AG20443 (cell line): ENCODE measurements at regions not wholly inside any gene's neighbourhood (a gene's known extent, or its start where the extent isn't known, plus 50 kb on each side); places are given as distances from the start of the nearest gene placed in this dataset.
"Not testable (repeated sequence)": the region's sequence is repeated elsewhere in the genome, so short reads cannot be mapped to it uniquely, and the experiment has no call there.

ENCODE experiments used
- DNase-seq: peaks from one replicate; pipeline ENCODE4 v3.0.0; 2012; ENCODE audit warnings: low spot score, mixed read lengths

GRCh38 chr12:38159591-38160317 lies 156.8 kb upstream of the ALG10B start:
- DNase-seq: no peak

- DNase-seq: no peak
Observed at GRCh38 chr12:38160318-38161122, 156.1 kb upstream of the ALG10B start.

DNA sequence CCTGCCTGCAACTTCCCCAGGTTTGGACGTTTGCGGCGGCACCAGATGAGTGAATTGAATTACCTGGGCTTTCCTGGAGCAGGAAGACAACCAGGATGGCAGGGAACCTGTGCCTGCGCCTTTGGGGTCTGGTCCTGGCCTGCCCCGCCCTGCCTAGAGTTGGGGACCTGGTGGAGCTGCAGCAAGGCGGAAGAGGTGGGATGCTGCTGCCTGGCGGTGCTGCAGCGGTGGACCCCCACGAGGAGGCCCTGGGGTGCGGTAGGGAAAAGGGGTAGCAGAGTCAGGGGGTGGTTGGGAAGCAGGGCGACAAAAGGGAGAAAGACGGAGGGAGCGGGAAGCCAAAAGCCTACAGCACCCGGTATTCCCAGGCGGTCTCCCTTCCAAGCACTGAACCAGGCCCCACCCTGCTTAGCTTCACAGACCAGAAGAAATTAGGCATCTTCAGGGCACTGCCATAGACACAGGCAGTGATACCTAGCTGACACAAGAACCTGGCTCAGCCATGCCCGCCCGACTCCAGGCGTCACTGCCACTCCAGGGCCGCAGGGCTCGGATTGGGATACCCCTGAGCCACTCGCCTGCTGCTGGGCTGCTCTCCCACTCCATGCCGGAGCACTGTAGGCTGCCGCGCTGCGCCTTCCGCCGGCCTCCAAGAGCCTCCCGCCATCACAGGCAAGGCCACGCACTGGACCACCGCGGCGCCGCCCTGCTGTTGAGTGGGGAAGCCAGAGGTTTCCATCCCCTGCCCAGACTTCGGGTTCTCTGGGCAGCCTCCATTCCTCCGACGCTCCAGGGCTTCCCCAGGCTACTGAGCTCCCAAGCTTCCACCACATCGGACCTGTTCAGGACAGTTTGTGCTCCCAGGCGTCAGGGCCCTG lies 155.2 kb upstream of the ALG10B start:
- DNase-seq: no peak

DNA sequence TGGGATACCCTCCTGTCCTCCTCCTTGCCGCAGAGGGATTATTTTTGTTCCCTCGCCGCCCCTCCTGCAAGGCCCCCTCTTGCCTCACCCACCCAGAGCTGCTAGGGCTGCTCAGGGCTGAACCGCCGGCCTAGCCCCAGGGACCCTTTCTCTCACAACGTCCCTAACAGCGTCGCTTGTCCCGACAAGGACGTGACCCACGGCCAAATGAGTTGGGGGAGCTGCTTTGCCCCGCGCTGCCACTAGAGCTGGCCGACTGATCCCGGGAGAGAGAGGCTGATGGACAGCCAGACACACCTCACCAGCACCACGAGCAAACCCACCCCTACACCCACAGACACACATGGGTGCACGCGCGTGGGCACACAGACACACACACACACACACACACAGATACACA lies 154.6 kb upstream of the ALG10B start:
- DNase-seq: no peak

DNA sequence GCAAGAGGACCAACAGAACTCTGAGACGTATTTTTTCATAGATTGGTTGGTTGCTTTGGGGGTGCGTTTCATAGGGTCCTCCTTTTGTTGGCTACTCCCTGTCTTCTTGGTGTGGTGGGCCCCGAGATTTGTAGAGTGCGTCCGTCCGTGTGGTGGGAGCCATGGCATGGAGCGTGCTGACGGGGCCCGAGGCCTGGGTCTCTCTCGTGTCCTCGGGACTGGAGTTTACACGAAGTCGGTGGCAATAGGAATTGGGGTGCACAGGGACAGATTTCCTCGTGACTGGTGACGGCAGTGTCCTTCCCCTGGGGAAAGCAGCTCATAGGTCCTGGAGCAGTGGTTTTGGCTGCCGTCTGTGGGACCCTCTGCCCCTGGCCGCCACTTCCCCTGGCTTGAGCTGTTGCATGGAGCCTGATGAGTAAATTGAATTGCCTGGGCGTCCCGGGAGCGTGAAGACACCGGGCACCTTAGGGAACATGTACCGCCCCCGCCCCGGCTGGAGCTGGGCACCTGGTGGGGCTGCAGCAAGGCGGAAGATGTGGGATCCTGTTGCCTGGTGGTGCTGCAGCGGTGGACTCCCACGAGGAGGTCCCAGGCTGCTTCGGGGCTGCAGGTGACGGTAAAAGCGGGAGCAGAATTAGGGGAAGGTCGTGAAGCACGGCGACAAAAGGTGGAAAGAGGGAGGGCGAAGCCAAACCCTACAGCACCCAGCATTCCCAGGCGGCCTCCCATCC lies 153.7 kb upstream of the ALG10B start:
- DNase-seq: no peak

DNA sequence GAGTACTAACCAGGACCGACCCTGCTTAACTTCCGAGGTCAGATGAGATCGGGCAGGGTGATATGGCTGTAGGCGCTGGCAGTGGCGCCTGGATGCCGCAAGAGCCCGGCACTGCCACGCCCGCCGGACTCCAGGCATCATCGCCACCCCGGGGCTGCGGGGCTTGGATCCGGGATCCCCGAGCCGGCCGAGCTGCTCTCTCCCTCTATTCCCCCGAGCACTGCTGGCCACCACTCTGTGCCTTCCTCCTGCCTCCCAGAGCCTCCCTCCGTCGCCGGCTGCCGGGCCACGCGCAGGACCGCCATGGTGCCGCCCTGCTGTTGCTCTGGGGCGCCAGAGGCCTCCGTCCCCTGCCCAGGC lies 153.2 kb upstream of the ALG10B start:
- no peak for DNase-seq

GRCh38 chr12:38166225-38166624 lies 150.3 kb upstream of the ALG10B start:
- no peak for DNase-seq

- no peak for DNase-seq
Observed at GRCh38 chr12:38175538-38175937, 141.0 kb upstream of the ALG10B start.

DNA sequence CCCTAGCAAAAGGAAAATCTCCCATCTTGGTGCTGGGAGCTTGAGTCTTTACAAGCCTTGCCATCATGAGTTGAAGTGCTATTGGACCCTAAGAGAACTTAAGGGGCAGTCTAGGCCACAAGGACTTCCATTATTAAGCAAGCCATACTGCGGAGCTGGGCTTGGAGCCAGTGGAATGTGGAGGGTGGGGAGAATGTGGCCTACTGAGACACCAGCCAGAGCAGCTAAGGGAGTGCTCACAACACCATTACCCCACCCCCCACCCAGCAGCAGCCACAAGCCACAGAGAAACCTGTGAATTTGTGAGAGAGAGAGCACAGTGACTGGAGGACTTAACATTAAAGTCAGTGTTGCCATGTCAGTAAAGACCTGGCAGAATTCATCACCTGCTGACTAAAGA lies 133.0 kb upstream of the ALG10B start:
- not testable (repeated sequence) for DNase-seq

DNA sequence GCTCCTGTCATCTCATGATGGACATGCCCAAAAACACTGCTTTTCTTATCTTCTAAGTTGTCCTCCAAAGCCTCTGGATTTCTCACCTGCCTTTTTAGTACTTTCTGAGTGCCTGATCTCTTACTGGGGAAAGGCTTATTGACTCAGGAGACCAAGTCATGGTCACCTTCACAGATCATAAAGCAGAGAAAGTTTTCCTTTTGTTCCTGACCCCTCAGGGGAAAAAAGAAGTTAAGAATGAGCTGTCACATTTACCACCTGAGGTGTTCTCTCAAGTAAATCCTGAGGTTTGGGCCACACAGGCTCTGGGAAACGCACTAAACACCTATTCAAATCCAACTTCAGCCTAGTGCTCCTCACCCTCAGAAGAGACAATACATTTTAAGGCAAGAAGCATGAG lies 119.3 kb upstream of the ALG10B start:
- DNase-seq: not testable (repeated sequence)

GRCh38 chr12:38201461-38202276 lies 114.9 kb upstream of the ALG10B start:
- DNase-seq: no peak

- DNase-seq: no peak
Observed at GRCh38 chr12:38204831-38205230, 111.7 kb upstream of the ALG10B start.

DNA sequence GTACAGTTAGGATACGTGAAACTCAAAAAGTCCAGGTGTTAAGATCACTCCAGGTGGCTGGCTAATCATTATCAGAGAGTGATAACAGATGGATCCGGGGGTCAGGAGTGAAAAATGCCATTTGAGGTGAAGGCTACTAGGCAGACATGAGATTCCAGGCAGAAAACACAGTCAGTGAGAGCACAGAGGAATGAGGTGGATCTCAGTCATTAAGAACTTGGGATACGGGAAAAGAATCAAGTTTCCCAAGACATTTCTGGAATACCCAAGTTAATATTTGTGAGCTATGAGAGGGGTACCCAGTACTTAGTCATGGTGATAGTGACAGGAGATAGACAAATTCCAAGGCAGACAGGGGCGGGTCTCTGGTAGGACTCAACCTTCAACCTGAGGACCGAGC lies 94.6 kb upstream of the ALG10B start:
- DNase-seq: no peak

- DNase-seq: not testable (repeated sequence)
Observed at GRCh38 chr12:38238328-38238727, 78.2 kb upstream of the ALG10B start.

GRCh38 chr12:38253778-38254177 lies 62.8 kb upstream of the ALG10B start:
- no peak for DNase-seq

DNA sequence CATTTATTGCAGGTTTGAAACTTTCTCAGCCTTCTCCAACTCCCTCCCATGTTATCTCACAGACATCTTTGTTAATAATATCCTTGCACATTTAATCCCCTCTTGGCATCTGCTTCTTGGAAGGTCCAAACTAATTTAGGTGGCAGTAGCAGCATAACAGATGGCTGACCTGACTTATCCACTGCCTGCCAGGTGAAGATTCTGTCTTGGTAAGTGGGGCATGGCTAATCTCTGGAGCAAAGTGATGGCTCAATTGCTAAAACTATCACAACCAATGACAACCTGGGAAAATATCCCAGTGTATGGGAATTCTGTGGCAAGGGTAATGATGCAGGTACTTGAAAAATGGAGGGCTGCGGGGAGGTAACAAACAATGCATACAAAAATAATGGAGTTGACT lies 58.2 kb upstream of the ALG10B start:
- no peak for DNase-seq
